H1 (cell line): ENCODE measurements at regions not wholly inside any gene's neighbourhood (a gene's known extent, or its start where the extent isn't known, plus 50 kb on each side); places are given as distances from the start of the nearest gene placed in this dataset.

Source experiments
- EGR1 ChIP-seq: IDR thresholded peaks from 2 replicates; pipeline ENCODE4 v1.6.1; 2011; ENCODE audit warnings: low read depth, low read length, borderline replicate concordance
- EZH2 ChIP-seq: fragments of 200-600 bp; sonication (generic); IDR thresholded peaks from 2 replicates; pipeline ENCODE4 v1.7.1; 2012; ENCODE audit warnings: low read depth, mild to moderate bottlenecking, moderate library complexity, low read length, inconsistent platforms; ENCODE audit not compliant: severe bottlenecking
- SP1 ChIP-seq: IDR thresholded peaks from 2 replicates; pipeline ENCODE4 v1.6.1; 2011; ENCODE audit warnings: low read depth, low read length
- SRF ChIP-seq: IDR thresholded peaks from 2 replicates; pipeline ENCODE4 v1.6.1; 2011; ENCODE audit warnings: mild to moderate bottlenecking, low read depth, low read length, moderate library complexity
- TF ChIP-seq, protein P1 (sequence below), 3 experiments: IDR thresholded peaks; 1 replicate in 2 of 3; 2 replicates in 1 of 3; pipeline versions ENCODE4 v1.5.1 to v1.6.1; 2011; ENCODE audit warnings: low read length in 3 of 3, mild to moderate bottlenecking in 3 of 3, inconsistent platforms in 2 of 3, low read depth in 1 of 3, moderate library complexity in 1 of 3; ENCODE audit not compliant: insufficient read depth in 1 of 3; ENCODE audit errors: control extremely low read depth in 1 of 3

DNA sequence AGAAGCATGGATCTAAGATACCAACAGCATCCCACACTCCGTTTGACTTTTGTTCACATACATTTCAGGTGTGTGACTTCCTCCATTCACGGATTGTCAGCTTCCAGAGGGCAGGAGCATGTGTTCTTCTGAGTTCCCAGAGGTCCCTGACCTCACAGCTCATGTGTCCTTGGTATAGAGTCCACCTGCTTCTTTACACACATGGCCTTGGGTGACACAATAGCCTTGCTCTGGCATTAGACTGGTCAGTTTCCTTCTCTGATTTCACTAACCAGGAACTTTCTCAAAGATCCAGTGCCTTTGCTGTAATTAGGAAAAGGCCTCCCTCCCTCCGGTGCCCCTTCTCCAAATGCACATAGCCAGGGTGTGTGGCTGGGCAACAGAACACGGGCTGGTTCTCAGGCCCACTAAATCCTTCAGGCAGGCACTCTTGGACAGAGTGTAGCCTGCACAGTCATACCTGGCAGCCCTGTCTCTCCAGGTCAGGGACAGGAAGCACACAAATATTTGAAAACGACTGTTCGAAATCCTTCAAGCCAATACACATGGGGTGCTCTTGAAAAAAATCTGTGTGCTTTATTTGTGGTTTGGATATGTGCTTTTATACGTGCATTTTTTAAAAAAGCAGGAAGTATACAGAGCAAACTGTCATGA lies 81.1 kb downstream of the TRIM42 start:
- TF ChIP-seq, protein P1, sequence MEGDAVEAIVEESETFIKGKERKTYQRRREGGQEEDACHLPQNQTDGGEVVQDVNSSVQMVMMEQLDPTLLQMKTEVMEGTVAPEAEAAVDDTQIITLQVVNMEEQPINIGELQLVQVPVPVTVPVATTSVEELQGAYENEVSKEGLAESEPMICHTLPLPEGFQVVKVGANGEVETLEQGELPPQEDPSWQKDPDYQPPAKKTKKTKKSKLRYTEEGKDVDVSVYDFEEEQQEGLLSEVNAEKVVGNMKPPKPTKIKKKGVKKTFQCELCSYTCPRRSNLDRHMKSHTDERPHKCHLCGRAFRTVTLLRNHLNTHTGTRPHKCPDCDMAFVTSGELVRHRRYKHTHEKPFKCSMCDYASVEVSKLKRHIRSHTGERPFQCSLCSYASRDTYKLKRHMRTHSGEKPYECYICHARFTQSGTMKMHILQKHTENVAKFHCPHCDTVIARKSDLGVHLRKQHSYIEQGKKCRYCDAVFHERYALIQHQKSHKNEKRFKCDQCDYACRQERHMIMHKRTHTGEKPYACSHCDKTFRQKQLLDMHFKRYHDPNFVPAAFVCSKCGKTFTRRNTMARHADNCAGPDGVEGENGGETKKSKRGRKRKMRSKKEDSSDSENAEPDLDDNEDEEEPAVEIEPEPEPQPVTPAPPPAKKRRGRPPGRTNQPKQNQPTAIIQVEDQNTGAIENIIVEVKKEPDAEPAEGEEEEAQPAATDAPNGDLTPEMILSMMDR (IDR thresholded peaks at IDR 0.05; ENCODE audit: control extremely low read depth in 1 of 3, insufficient read depth in 1 of 3, low read depth in 1 of 3, low read length in 3 of 3): no peak
- no peak for TF ChIP-seq SP1
- no peak for TF ChIP-seq SRF
- TF ChIP-seq EZH2: no peak
- no peak for TF ChIP-seq EGR1
